H1 (cell line): ENCODE measurements at regions not wholly inside any gene's neighbourhood (a gene's known extent, or its start where the extent isn't known, plus 50 kb on each side); places are given as distances from the start of the nearest gene placed in this dataset.

Experiments
- CTCF ChIA-PET: fragments of 300-600 bp; sonication (Branson Sonifier 250); formaldehyde crosslinking; loops from one replicate; lab custom pipeline; 2021; ENCODE audit not compliant: partially characterized antibody; lab: Charles Lee
- POLR2A ChIA-PET: fragments of 300-600 bp; sonication (Branson Sonifier 250); formaldehyde crosslinking; loops from one replicate; lab custom pipeline; 2021; ENCODE audit warnings: inconsistent platforms; ENCODE audit not compliant: partially characterized antibody; lab: Charles Lee
- DNase-seq, 2 experiments: peaks; one replicate each; pipeline versions ENCODE4 v3.0.0 to v3.0.0-alpha.2; 2010 to 2022; ENCODE audit warnings: low spot score in 2 of 2, low read depth in 1 of 2, mixed read lengths in 1 of 2
- FAIRE-seq: peaks from 2 replicates; lab custom pipeline; 2011; peaks lifted over from hg19 to GRCh38; lab: Jason Lieb, UNC
- H2AFZ ChIP-seq: 2 replicates; pipeline ENCODE4 v1.8.1; 2012; ENCODE audit warnings: low read length, inconsistent platforms
- H2AK5ac ChIP-seq: 2 replicates; pipeline ENCODE4 v1.6.1; 2013; ENCODE audit warnings: low read depth, low read length
- H2BK120ac ChIP-seq: replicated peaks from 2 replicates; pipeline ENCODE3; 2013; ENCODE audit warnings: low read depth, low read length, inconsistent platforms
- H2BK12ac ChIP-seq: 2 replicates; pipeline ENCODE4 v1.6.1; 2013; ENCODE audit warnings: low read depth, low read length
- H2BK15ac ChIP-seq: 2 replicates; pipeline ENCODE4 v1.6.1; 2013; ENCODE audit warnings: low read length
- H2BK20ac ChIP-seq: 2 replicates; pipeline ENCODE4 v1.6.1; 2013; ENCODE audit warnings: low read length
- H2BK5ac ChIP-seq: 2 replicates; pipeline ENCODE4 v1.6.1; 2013; ENCODE audit warnings: low read depth, low read length
- H3K14ac ChIP-seq: 2 replicates; pipeline ENCODE4 v1.6.1; 2013; ENCODE audit warnings: inconsistent platforms; ENCODE audit not compliant: insufficient read length
- H3K18ac ChIP-seq: 2 replicates; pipeline ENCODE4 v1.6.1; 2013; ENCODE audit warnings: low read length; ENCODE audit errors: extremely low read depth
- H3K23ac ChIP-seq: 2 replicates; pipeline ENCODE4 v1.6.1; 2013; ENCODE audit warnings: inconsistent platforms; ENCODE audit not compliant: insufficient read length
- H3K23me2 ChIP-seq: 2 replicates; pipeline ENCODE4 v1.6.1; 2013; ENCODE audit warnings: low read depth, low read length
- H3K27ac ChIP-seq: 2 replicates; pipeline ENCODE4 v1.6.1; 2011; ENCODE audit warnings: low read depth, low read length, inconsistent platforms
- H3K27me3 ChIP-seq, 4 experiments: replicated peaks in 1 of 4; 1 replicate in 1 of 4; 2 replicates in 3 of 4; pipeline versions ENCODE4 v1.6.1 to v1.8.1; 2011 to 2013; ENCODE audit warnings: low read length in 3 of 4, mild to moderate bottlenecking in 3 of 4, inconsistent platforms in 2 of 4, mixed read lengths in 2 of 4, moderate library complexity in 1 of 4; ENCODE audit not compliant: control insufficient read depth in 3 of 4, insufficient read depth in 3 of 4; ENCODE audit errors: extremely low read depth in 1 of 4
- H3K36me3 ChIP-seq, 4 experiments: 2 replicates each; pipeline versions ENCODE4 v1.6.1 to v1.8.1; 2011 to 2013; ENCODE audit warnings: mild to moderate bottlenecking in 4 of 4, low read length in 3 of 4, moderate library complexity in 2 of 4, control low read depth in 1 of 4, inconsistent platforms in 1 of 4; ENCODE audit not compliant: insufficient read depth in 4 of 4, control insufficient read depth in 2 of 4
- H3K4ac ChIP-seq: replicated peaks from 2 replicates; pipeline ENCODE3; 2013; ENCODE audit warnings: low read length, low read depth, mixed read lengths, inconsistent platforms; ENCODE audit not compliant: insufficient read length
- H3K4me1 ChIP-seq, 4 experiments: replicated peaks in 1 of 4; 1 replicate in 1 of 4; 2 replicates in 3 of 4; pipeline versions ENCODE4 v1.6.1 to v1.8.1; 2011 to 2013; ENCODE audit warnings: low read length in 3 of 4, inconsistent platforms in 2 of 4, mixed read lengths in 1 of 4; ENCODE audit not compliant: insufficient read depth in 4 of 4, control insufficient read depth in 3 of 4
- H3K4me2 ChIP-seq, 2 experiments: 2 replicates each; pipeline versions ENCODE4 v1.6.1 to v1.8.1; 2011 to 2013; ENCODE audit warnings: low read depth in 2 of 2, low read length in 2 of 2, control low read depth in 1 of 2, inconsistent platforms in 1 of 2, mild to moderate bottlenecking in 1 of 2; ENCODE audit not compliant: insufficient read depth in 1 of 2
- H3K4me3 ChIP-seq, 4 experiments: fragments of 200-600, 300-600 bp in 1 of 4; sonication (generic), shearing (Covaris generic), sonication (Bioruptor Twin) in 1 of 4; 2 replicates each; pipeline versions ENCODE4 v1.5.1 to v1.8.1; 2011 to 2016; ENCODE audit warnings: low read length in 4 of 4, low read depth in 3 of 4, control low read depth in 2 of 4, inconsistent platforms in 2 of 4, mild to moderate bottlenecking in 2 of 4, mixed read lengths in 1 of 4, moderate library complexity in 1 of 4; ENCODE audit not compliant: insufficient read depth in 2 of 4; ENCODE audit errors: extremely low read depth in 1 of 4
- H3K56ac ChIP-seq: replicated peaks from 2 replicates; pipeline ENCODE3; 2013; ENCODE audit warnings: low read depth, mild to moderate bottlenecking, mixed read lengths, low read length, inconsistent platforms; ENCODE audit not compliant: insufficient read length
- H3K79me1 ChIP-seq: 2 replicates; pipeline ENCODE4 v1.6.1; 2013; ENCODE audit warnings: low read depth, low read length, control low read depth
- H3K79me2 ChIP-seq, 2 experiments: 2 replicates each; pipeline versions ENCODE4 v1.6.1 to v1.8.1; 2012 to 2013; ENCODE audit warnings: low read length in 2 of 2, mild to moderate bottlenecking in 2 of 2, inconsistent platforms in 1 of 2; ENCODE audit not compliant: insufficient read depth in 2 of 2, control insufficient read depth in 1 of 2
- H3K9ac ChIP-seq, 4 experiments: replicated peaks in 1 of 4; 1 replicate in 1 of 4; 2 replicates in 3 of 4; pipeline versions ENCODE4 v1.6.1 to v1.8.1; 2011 to 2013; ENCODE audit warnings: low read depth in 3 of 4, low read length in 3 of 4, control low read depth in 2 of 4, mild to moderate bottlenecking in 2 of 4, moderate library complexity in 2 of 4, inconsistent platforms in 1 of 4; ENCODE audit errors: extremely low read depth in 1 of 4
- H3K9me3 ChIP-seq, 2 experiments: 2 replicates each; pipeline versions ENCODE4 v1.6.1 to v1.8.1; 2012 to 2013; ENCODE audit warnings: mild to moderate bottlenecking in 2 of 2, moderate library complexity in 2 of 2, control low read depth in 1 of 2, inconsistent platforms in 1 of 2, low read depth in 1 of 2, low read length in 1 of 2, mixed read lengths in 1 of 2; ENCODE audit not compliant: insufficient read depth in 2 of 2
- H4K20me1 ChIP-seq, 2 experiments: replicated peaks in 1 of 2; 2 replicates each; pipeline versions ENCODE3 to v1.8.1; 2011 to 2013; ENCODE audit warnings: inconsistent platforms in 2 of 2, low read length in 2 of 2, mild to moderate bottlenecking in 1 of 2; ENCODE audit not compliant: insufficient read depth in 2 of 2, control insufficient read depth in 1 of 2
- H4K5ac ChIP-seq: 2 replicates; pipeline ENCODE4 v1.6.1; 2013; ENCODE audit warnings: low read length, low read depth, mixed read lengths, inconsistent platforms; ENCODE audit not compliant: insufficient read length
- H4K8ac ChIP-seq: 2 replicates; pipeline ENCODE4 v1.8.0; 2013; ENCODE audit warnings: mild to moderate bottlenecking, moderate library complexity, low read length, inconsistent platforms; ENCODE audit not compliant: insufficient read depth; ENCODE audit errors: extremely low read depth
- H4K91ac ChIP-seq: replicated peaks from 2 replicates; pipeline ENCODE3; 2013; ENCODE audit warnings: low read length, mixed read lengths, inconsistent platforms; ENCODE audit not compliant: insufficient read length
- EGR1 ChIP-seq: IDR thresholded peaks from 2 replicates; pipeline ENCODE4 v1.6.1; 2011; ENCODE audit warnings: low read depth, low read length, borderline replicate concordance
- HDAC2 ChIP-seq, 2 experiments: fragments of 300-600 bp in 1 of 2; sonication (generic) in 1 of 2; IDR thresholded peaks; 2 replicates each; pipeline ENCODE4 v1.6.1; 2011 to 2012; ENCODE audit warnings: low read depth in 2 of 2, low read length in 2 of 2, mild to moderate bottlenecking in 2 of 2, moderate library complexity in 2 of 2, borderline replicate concordance in 1 of 2, inconsistent platforms in 1 of 2
- NRF1 ChIP-seq: IDR thresholded peaks from 2 replicates; pipeline ENCODE4 v1.6.1; 2011; ENCODE audit warnings: mild to moderate bottlenecking, low read depth, low read length, improper control_type of control experiment
- PHF8 ChIP-seq: fragments of 200-600 bp; sonication (generic); conservative IDR thresholded peaks from 2 replicates; pipeline ENCODE4 v1.7.1; 2012; ENCODE audit warnings: low read depth, mild to moderate bottlenecking, inconsistent platforms, low read length, moderate library complexity
- RNF2 ChIP-seq: fragments of 200-900, 300-1000 bp; sonication (generic); IDR thresholded peaks from 2 replicates; pipeline ENCODE4 v1.7.1; 2016; ENCODE audit warnings: borderline replicate concordance, low read depth, mild to moderate bottlenecking, antibody characterized with exemption, low read length; ENCODE audit not compliant: poor library complexity, severe bottlenecking; ENCODE audit errors: missing control alignments
- SP2 ChIP-seq: IDR thresholded peaks from 2 replicates; pipeline ENCODE4 v1.6.1; 2012; ENCODE audit warnings: mild to moderate bottlenecking, low read length, inconsistent platforms
- TCF12 ChIP-seq: IDR thresholded peaks from 2 replicates; pipeline ENCODE4 v1.6.1; 2011; ENCODE audit warnings: low read depth, mild to moderate bottlenecking, low read length
- USF2 ChIP-seq: IDR thresholded peaks from 2 replicates; pipeline ENCODE4 v1.6.1; 2011; ENCODE audit warnings: low read length, improper control_type of control experiment
- YY1 ChIP-seq: IDR thresholded peaks from 2 replicates; pipeline ENCODE4 v1.6.1; 2011; ENCODE audit warnings: low read depth, mild to moderate bottlenecking, low read length
- whole genome bisulfite sequencing, 2 experiments: shearing (Covaris generic) in 1 of 2; methylation state at CpG; one replicate each; pipeline versions ENCODE4 v1.1.6 to v1.1.7; 2013 to 2015; ENCODE audit warnings: low lambda C conversion rate in 2 of 2, mixed read lengths in 2 of 2, inconsistent platforms in 1 of 2, low coverage in 1 of 2, missing lambda C conversion rate in 1 of 2; ENCODE audit not compliant: insufficient replicate concordance in 2 of 2, insufficient coverage in 1 of 2, insufficient read length in 1 of 2; ENCODE audit errors: extremely low coverage in 1 of 2, missing lambda C conversion rate in 1 of 2; 5-methylcytosine and 5-hydroxymethylcytosine counted together

- 86% methylated on average over 4 of the region's 4 CpGs; no CpG with 5 or more reads in 1 of the 2 experiments for WGBS, 2 experiments
Measured at GRCh38 chr18:22106536-22107292, 62.7 kb upstream of the GATA6 start.

More at GRCh38 chr18:22106536-22107292, 62.7 kb upstream of the GATA6 start:
- Histone ChIP-seq H4K5ac (no peak overlapping the region), H3K27me3 (no peaks in the 10 kb centered on the region), H2BK20ac (no peak overlapping the region), H2BK15ac (no peak overlapping the region), H3K23ac (no peak overlapping the region), H3K79me2 (no peaks in the 10 kb centered on the region), H3K4me1 (peaks cover 0 to 5% (median 2%) of the 10 kb centered on the region in 4 experiments; a peak in 3 of 7 replicates), H4K8ac (no peak overlapping the region), H3K79me1 (no peaks in the 10 kb centered on the region), H4K20me1 (no peaks in the 10 kb centered on the region), H3K36me3 (no peaks in the 10 kb centered on the region), H3K4me2 (no peak overlapping the region), H3K14ac (no peak overlapping the region), H2AFZ (no peak overlapping the region), H2BK5ac (no peak overlapping the region), H3K56ac (no peak overlapping the region), H4K91ac (no peak overlapping the region), H2BK120ac (no peak overlapping the region), H3K9ac (no peak overlapping the region), H3K18ac (no peak overlapping the region), H2AK5ac (no peak overlapping the region), H3K23me2 (peaks cover 1% of the 10 kb centered on the region; the same call in 1 of the 2 replicates), H3K4me3 (no peak overlapping the region), H3K9me3 (no peaks in the 10 kb centered on the region), H2BK12ac (no peak overlapping the region), H3K4ac (no peak overlapping the region), H3K27ac (no peak overlapping the region)
- ChIA-PET CTCF (interaction anchor here (0.8 kb wide), 1 partner anchor 10 kb away, joined by 3 read pairs; no protein-coding TSS in a partner anchor), POLR2A (no interaction called here)
- no peak for DNase-seq
- no peak for TF ChIP-seq HDAC2 (IDR thresholded peaks at IDR 0.05; ENCODE audit: borderline replicate concordance in 1 of 2, low read depth in 2 of 2, low read length in 2 of 2)
- TF ChIP-seq NRF1 = no peak
- TF ChIP-seq YY1 = no peak
- TF ChIP-seq PHF8 = no peak
- TF ChIP-seq EGR1 = no peak
- no peak for TF ChIP-seq SP2
- no peak for TF ChIP-seq USF2
- no peak for TF ChIP-seq RNF2
- no peak for TF ChIP-seq TCF12
- FAIRE-seq = no peak
